ES-I3 (cell line): ENCODE measurements at regions not wholly inside any gene's neighbourhood (a gene's known extent, or its start where the extent isn't known, plus 50 kb on each side); places are given as distances from the start of the nearest gene placed in this dataset.

Experiments
- H3K36me3 ChIP-seq: 2 replicates; pipeline ENCODE4 v1.6.1; 2013; ENCODE audit warnings: mild to moderate bottlenecking, low read length, control low read depth, moderate library complexity; ENCODE audit not compliant: insufficient read depth
- H3K4me1 ChIP-seq: 2 replicates; pipeline ENCODE4 v1.6.1; 2013; ENCODE audit warnings: mild to moderate bottlenecking, control low read depth, low read length; ENCODE audit not compliant: insufficient read depth
- H3K9ac ChIP-seq: 2 replicates; pipeline ENCODE4 v1.6.1; 2013; ENCODE audit warnings: low read depth, mild to moderate bottlenecking, low read length, moderate library complexity
- H3K9me3 ChIP-seq: 2 replicates; pipeline ENCODE4 v1.6.1; 2013; ENCODE audit warnings: mild to moderate bottlenecking, low read length, moderate library complexity; ENCODE audit not compliant: control insufficient read depth, insufficient read depth

DNA sequence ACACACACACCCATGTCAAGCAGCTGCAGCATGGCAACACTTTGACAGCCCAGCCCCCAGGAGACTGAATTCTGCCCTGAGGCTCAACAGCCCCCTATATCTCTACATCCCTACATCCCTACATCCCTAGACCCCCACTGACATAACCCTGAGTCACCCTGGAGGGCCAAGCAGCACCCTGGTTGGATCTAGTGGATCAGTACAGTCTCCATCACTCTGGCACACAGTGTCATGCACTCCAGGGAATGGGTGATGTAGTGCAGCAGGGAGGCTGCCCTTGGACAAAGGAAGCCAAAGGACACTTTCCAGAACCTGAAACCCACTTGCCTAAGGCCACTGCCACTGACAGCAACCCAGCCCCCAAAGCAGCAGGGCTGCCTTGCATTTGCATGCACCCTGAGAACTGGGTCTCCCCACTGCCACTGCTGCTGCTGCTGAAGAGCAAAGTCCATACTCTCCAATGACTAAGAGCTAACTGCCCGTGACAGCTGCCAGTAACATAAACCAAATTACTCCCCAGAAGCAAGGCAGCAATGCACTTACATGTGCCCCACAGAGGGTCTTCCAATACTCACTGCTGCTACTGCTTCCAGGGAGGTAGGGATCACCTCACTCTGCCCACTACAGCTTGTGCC, 681.6 kb upstream of the KLHL29 start:
- Histone ChIP-seq H3K9me3 (no peaks in the 10 kb centered on the region), H3K9ac (no peak overlapping the region), H3K36me3 (no peaks in the 10 kb centered on the region), H3K4me1 (no peaks in the 10 kb centered on the region)

DNA sequence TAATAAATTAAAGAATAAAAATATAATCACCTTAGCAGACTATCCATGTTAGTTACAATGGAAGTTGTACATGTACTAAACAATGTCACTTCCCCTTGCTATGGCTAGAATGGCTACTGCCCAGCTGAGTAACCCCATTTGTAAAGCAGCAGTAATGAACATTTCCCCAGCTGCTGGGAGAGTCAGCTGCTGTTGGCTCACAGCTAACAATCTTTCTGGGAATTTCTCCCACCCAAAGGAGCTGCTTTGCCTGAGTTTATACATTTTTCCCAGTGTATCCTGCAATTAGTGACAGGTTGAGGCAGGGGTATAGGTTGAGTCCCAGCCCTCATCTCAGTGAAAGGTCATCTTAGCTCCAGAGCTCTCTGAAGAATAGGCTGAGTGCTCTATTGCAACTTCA, 665.6 kb upstream of the KLHL29 start:
- Histone ChIP-seq H3K9me3 (no peaks in the 10 kb centered on the region), H3K9ac (no peak overlapping the region), H3K36me3 (no peaks in the 10 kb centered on the region), H3K4me1 (no peaks in the 10 kb centered on the region)

DNA sequence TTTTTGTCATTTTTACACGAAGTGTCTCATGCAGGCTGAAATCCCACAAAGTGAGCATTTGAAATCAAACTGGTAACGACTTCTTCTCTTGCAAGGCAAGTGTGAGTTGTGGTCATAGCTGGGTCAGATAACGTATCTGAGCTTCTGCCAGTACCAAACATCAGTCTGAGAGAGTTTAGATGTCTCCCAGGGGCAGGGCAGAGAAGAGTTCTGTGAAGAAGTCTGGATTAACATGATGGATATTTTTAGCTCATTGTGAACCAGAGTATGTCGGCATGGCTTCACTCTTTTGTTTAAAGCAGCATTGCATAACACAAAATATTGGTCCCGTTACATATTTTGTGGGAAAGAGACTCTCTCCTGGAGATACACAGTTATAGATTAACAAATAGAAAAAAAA, 655.5 kb upstream of the KLHL29 start:
- no peak overlapping the region for H3K9ac ChIP-seq
- no peaks in the 10 kb centered on the region for H3K9me3 ChIP-seq
- no peaks in the 10 kb centered on the region for H3K36me3 ChIP-seq
- H3K4me1 ChIP-seq = no peaks in the 10 kb centered on the region

DNA sequence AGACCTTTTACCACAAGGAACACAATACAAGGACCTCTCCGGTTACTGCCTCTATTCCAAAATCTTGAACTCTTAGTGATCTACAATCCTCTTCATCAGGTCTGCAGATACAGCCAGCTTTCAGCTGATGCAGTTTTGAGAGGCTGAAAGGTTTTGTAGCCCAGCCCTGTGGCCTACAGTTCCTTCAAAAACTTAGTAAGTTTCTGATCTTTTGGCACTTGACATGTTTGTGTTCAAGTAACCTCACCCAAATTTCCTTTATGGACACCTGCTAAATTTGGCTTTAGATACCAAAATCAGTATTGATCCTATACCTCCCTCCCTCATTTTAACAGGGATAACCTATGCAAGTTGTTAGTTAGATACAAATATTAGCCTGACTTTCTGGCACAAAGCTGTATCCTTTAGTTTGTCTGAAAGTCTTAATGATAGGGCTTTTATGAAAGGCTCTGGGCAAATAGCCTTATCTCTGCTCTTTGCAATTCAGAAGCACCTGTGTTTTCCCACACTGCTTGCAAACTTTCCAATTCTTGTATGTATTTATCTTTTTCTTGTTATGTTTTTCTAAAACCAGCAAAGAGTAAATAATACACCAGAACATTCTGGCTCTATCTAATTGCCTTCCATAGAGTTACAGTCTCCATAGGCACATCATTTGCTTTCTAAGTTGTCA, 650.5 kb upstream of the KLHL29 start:
- H3K9ac ChIP-seq = no peak overlapping the region
- no peaks in the 10 kb centered on the region for H3K4me1 ChIP-seq
- H3K36me3 ChIP-seq = no peaks in the 10 kb centered on the region
- H3K9me3 ChIP-seq = no peaks in the 10 kb centered on the region

DNA sequence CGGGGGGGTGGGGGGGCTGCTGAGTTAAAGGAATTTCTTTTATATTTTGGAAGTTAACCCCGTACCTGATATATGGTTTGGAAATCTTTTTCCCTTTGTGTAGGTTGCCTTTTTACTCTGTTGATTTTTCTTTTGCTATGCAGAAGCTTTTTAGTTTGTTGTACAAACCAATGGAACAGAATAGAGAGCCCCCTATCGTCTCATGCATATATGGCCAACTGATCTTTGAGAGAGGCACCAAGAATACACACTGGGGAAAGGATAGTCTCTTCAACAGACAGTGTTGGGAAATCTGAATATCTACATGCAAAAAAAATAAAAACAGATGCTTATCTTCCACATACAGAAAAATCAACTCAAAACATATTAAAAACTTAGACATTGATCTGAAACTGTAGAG, 647.8 kb upstream of the KLHL29 start:
- Histone ChIP-seq H3K9ac (no peak overlapping the region), H3K36me3 (no peaks in the 10 kb centered on the region), H3K4me1 (no peaks in the 10 kb centered on the region)

GRCh38 chr2:22741216-22741615, 643.8 kb upstream of the KLHL29 start:
- no peaks in the 10 kb centered on the region for H3K4me1 ChIP-seq
- H3K36me3 ChIP-seq = no peaks in the 10 kb centered on the region
- H3K9me3 ChIP-seq = no peaks in the 10 kb centered on the region
- no peak overlapping the region for H3K9ac ChIP-seq

More for the DNA sequence above, 647.8 kb upstream of the KLHL29 start:
- H3K9me3 ChIP-seq = no peaks in the 10 kb centered on the region

GRCh38 chr2:22748909-22749308, 636.1 kb upstream of the KLHL29 start:
- Histone ChIP-seq H3K9me3 (no peaks in the 10 kb centered on the region; the same call in 1 of the 2 replicates), H3K36me3 (no peaks in the 10 kb centered on the region), H3K9ac (no peak overlapping the region), H3K4me1 (no peaks in the 10 kb centered on the region)

- no peaks in the 10 kb centered on the region; the same call in 1 of the 2 replicates for H3K9me3 ChIP-seq
- H3K36me3 ChIP-seq = no peaks in the 10 kb centered on the region
- H3K9ac ChIP-seq = no peak overlapping the region
- no peaks in the 10 kb centered on the region for H3K4me1 ChIP-seq
Observed at GRCh38 chr2:22753476-22753875, 631.5 kb upstream of the KLHL29 start.

DNA sequence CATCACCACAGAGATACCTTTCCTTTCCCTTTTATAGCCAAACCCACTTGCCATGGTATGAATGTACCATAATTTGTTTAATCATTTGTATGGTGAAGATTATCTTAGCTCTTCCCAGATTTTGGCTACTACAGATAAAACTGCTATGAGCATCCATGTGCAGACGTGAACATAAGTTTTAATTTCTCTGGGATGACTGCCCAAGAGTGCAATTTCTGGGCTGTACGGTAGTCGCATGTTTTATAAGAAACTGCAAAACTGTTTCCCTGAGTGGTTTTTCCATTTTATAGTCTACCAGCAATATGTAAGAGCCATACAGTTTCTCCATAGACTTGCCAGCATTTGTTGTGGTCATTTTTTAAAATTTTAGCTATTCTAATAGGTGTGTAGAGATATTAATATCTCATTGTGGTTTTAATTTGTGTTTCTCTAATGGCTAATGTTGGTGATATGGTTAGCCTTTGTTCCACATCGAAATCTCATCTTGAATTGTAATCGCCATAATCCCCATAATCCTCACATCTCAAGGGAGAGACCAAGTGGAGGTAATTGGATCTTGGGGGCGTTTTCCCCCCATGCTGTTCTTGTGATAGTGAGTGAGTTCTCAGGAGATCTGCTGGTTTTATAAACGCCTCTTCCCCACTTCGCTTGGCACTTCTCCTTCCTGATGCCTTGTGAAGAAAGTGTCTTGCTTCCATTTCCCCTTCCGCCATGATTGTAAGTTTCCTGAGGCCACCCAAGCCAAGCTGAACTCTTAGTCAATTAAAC, 628.5 kb upstream of the KLHL29 start:
- H3K4me1 ChIP-seq = no peaks in the 10 kb centered on the region
- H3K9me3 ChIP-seq = no peaks in the 10 kb centered on the region
- no peaks in the 10 kb centered on the region for H3K36me3 ChIP-seq
- no peak overlapping the region for H3K9ac ChIP-seq

- Histone ChIP-seq H3K9ac (no peak overlapping the region), H3K36me3 (no peaks in the 10 kb centered on the region), H3K4me1 (no peaks in the 10 kb centered on the region), H3K9me3 (no peaks in the 10 kb centered on the region; the same call in 1 of the 2 replicates)
Observed at GRCh38 chr2:22769497-22769896, 615.5 kb upstream of the KLHL29 start.

DNA sequence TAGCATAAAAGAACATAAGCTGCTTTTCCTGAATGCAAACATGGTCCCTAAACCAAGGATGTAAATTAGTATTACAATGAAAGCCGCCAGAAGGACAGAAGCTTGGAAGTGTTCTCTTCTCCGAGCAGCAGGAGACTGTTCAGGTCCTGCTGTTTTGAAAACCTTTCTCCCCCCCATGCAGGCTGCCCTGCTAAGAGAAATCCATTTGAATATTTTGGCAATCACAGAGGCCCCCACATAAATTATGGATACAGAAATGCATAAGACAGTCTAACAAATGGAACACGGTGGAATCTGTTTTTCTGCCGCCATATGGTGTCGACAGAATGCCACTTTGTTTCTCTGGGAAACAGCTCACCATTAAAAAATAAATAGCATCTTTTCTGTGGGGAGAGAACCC, 600.4 kb upstream of the KLHL29 start:
- Histone ChIP-seq H3K9me3 (no peaks in the 10 kb centered on the region), H3K9ac (no peak overlapping the region), H3K36me3 (no peaks in the 10 kb centered on the region), H3K4me1 (no peaks in the 10 kb centered on the region)

DNA sequence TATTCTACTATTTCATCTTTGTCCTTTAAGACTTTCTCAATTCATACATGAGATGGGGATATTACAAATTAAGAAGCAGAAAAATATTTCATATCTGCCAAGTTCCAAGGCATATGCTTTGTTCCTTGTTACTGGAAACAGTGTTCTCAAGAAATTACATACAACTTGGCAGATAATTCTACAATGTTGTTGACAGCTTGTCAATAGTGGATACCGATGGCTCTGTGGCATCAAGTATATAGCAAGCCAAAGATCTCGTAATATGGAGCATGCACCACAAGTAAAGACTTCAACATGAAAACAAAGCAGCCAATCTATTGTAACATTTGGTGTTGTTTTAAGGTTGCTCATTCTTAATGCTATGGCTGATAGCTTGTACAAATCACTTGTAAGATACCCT, 598.2 kb upstream of the KLHL29 start:
- Histone ChIP-seq H3K36me3 (no peaks in the 10 kb centered on the region), H3K4me1 (no peaks in the 10 kb centered on the region), H3K9me3 (no peaks in the 10 kb centered on the region), H3K9ac (no peak overlapping the region)

DNA sequence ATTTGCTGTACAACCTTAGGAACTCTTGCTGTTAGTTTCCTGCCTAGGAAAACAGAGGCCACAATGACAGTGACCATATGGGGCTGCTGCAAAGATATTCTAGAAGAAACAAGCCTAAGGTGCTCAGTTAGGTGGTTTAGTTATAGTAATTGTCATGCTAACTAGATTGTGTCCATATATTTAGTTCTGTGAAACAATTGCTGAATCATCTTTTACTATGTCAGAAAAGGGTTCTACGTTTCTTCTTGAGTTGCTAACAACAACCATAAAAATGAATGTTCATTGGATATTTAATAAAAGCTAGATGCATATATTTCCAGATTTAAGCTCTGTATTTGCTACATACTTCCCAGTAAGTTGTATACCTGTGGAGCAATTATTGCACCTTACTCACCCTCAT, 597.2 kb upstream of the KLHL29 start:
- Histone ChIP-seq H3K9ac (no peak overlapping the region), H3K36me3 (no peaks in the 10 kb centered on the region), H3K4me1 (no peaks in the 10 kb centered on the region), H3K9me3 (no peaks in the 10 kb centered on the region)

- no peak overlapping the region for H3K9ac ChIP-seq
- H3K9me3 ChIP-seq = no peaks in the 10 kb centered on the region
- no peaks in the 10 kb centered on the region for H3K4me1 ChIP-seq
- H3K36me3 ChIP-seq = no peaks in the 10 kb centered on the region
Observed at GRCh38 chr2:22788749-22789327, 596.1 kb upstream of the KLHL29 start.
